GM18520 (cell line): ENCODE measurements at regions not wholly inside any gene's neighbourhood (a gene's known extent, or its start where the extent isn't known, plus 50 kb on each side); places are given as distances from the start of the nearest gene placed in this dataset.
"Not testable (repeated sequence)": the region's sequence is repeated elsewhere in the genome, so short reads cannot be mapped to it uniquely, and the experiment has no call there.

Source experiments
- ATAC-seq: cut with Tn5 transposase; IDR thresholded peaks from one replicate; pipeline ENCODE4 v1.9.1; 2021; ENCODE audit not compliant: unreplicated experiment

GRCh38 chr9:71285191-71285656 is 163.8 kb upstream of the TRPM3 start:
- ATAC-seq, result peak; percentile 74

- not testable (repeated sequence) for ATAC-seq
Observed at GRCh38 chr9:71282116-71282515, 160.7 kb upstream of the TRPM3 start.

- no peak for ATAC-seq
Observed at GRCh38 chr9:71279151-71279739, 157.8 kb upstream of the TRPM3 start.

GRCh38 chr9:71273613-71274012 is 152.2 kb upstream of the TRPM3 start:
- no peak for ATAC-seq

GRCh38 chr9:71271602-71272001 is 150.2 kb upstream of the TRPM3 start:
- no peak for ATAC-seq

GRCh38 chr9:71270554-71270953 is 149.1 kb upstream of the TRPM3 start:
- ATAC-seq, result no peak

- no peak for ATAC-seq
Observed at GRCh38 chr9:71269859-71270258, 148.4 kb upstream of the TRPM3 start.

GRCh38 chr9:71268871-71269635 is 147.6 kb upstream of the TRPM3 start:
- ATAC-seq, result no peak

- no peak for ATAC-seq
Observed at GRCh38 chr9:71263451-71263850, 142.0 kb upstream of the TRPM3 start.

GRCh38 chr9:71260419-71260818 is 139.0 kb upstream of the TRPM3 start:
- not testable (repeated sequence) for ATAC-seq

- no peak for ATAC-seq
Observed at GRCh38 chr9:71254592-71255277, 133.3 kb upstream of the TRPM3 start.

GRCh38 chr9:71253011-71253410 is 131.6 kb upstream of the TRPM3 start:
- ATAC-seq, result no peak

GRCh38 chr9:71250581-71250980 is 129.2 kb upstream of the TRPM3 start:
- ATAC-seq, result no peak

- ATAC-seq, result no peak
Observed at GRCh38 chr9:71249729-71250317, 128.4 kb upstream of the TRPM3 start.

- no peak for ATAC-seq
Observed at GRCh38 chr9:71245651-71246050, 124.2 kb upstream of the TRPM3 start.

GRCh38 chr9:71243951-71244350 is 122.5 kb upstream of the TRPM3 start:
- no peak for ATAC-seq

GRCh38 chr9:71242081-71242480 is 120.7 kb upstream of the TRPM3 start:
- no peak for ATAC-seq

- no peak for ATAC-seq
Observed at GRCh38 chr9:71237051-71237450, 115.6 kb upstream of the TRPM3 start.

- ATAC-seq, result no peak
Observed at GRCh38 chr9:71233646-71234045, 112.2 kb upstream of the TRPM3 start.

- ATAC-seq, result no peak
Observed at GRCh38 chr9:71223953-71224538, 102.6 kb upstream of the TRPM3 start.

- ATAC-seq, result no peak
Observed at GRCh38 chr9:71218774-71219173, 97.4 kb upstream of the TRPM3 start.
